ENCODE measurements at regions not wholly inside any gene's neighbourhood (a gene's known extent, or its start where the extent isn't known, plus 50 kb on each side); places are given as distances from the start of the nearest gene placed in this dataset.
"Not testable (repeated sequence)": the region's sequence is repeated elsewhere in the genome, so short reads cannot be mapped to it uniquely, and the experiment has no call there.

GRCh38 chr21:36613554-36613953 lies 85.4 kb upstream of the SIM2 start:
- no peak overlapping the region for H3K4me3 Mint-ChIP-seq (ENCODE audit: low read depth, unreplicated experiment)
- CTCF ChIA-PET, result no interaction called here
- H3K36me3 Mint-ChIP-seq (ENCODE audit: insufficient read depth, unreplicated experiment), result no peaks in the 10 kb centered on the region
- no peaks in the 10 kb centered on the region for H3K4me1 Mint-ChIP-seq (ENCODE audit: low read depth, unreplicated experiment)
- H3K27ac Mint-ChIP-seq (ENCODE audit: unreplicated experiment), result no peak overlapping the region
- intact Hi-C loops (cut with micrococcal nuclease; ENCODE audit: unreplicated experiment), result no loop called here
- no TSS peak for BruUV-seq (replicated peaks)
- peaks cover 7% of the 10 kb centered on the region for H3K9me3 Mint-ChIP-seq (ENCODE audit: low read depth, unreplicated experiment)
- no peak for DNase-seq
- peaks cover 67% of the 10 kb centered on the region for H3K27me3 Mint-ChIP-seq (ENCODE audit: unreplicated experiment)
- TF ChIP-seq CTCF (IDR thresholded peaks at IDR 0.05; ENCODE audit: unreplicated experiment), result no peak

- Mint-ChIP-seq H3K27me3 (ENCODE audit: unreplicated experiment) (peaks cover 71% of the 10 kb centered on the region), H3K36me3 (ENCODE audit: insufficient read depth, unreplicated experiment) (no peaks in the 10 kb centered on the region), H3K9me3 (ENCODE audit: low read depth, unreplicated experiment) (peaks cover 12% of the 10 kb centered on the region), H3K4me1 (ENCODE audit: low read depth, unreplicated experiment) (no peaks in the 10 kb centered on the region), H3K4me3 (ENCODE audit: low read depth, unreplicated experiment) (no peak overlapping the region), H3K27ac (ENCODE audit: unreplicated experiment) (no peak overlapping the region)
- DNase-seq, result no peak
- BruUV-seq (replicated peaks), result no TSS peak
- intact Hi-C loops (cut with micrococcal nuclease; ENCODE audit: unreplicated experiment), result no loop called here
- CTCF ChIA-PET, result no interaction called here
- TF ChIP-seq CTCF (IDR thresholded peaks at IDR 0.05; ENCODE audit: unreplicated experiment), result no peak
Measured at GRCh38 chr21:36615274-36615964, 83.5 kb upstream of the SIM2 start.

- intact Hi-C loops (cut with micrococcal nuclease; ENCODE audit: unreplicated experiment); H3K36me3 Mint-ChIP-seq (ENCODE audit: insufficient read depth, unreplicated experiment); H3K27ac Mint-ChIP-seq (ENCODE audit: unreplicated experiment); BruUV-seq (replicated peaks); H3K4me3 Mint-ChIP-seq (ENCODE audit: low read depth, unreplicated experiment); CTCF ChIA-PET; H3K4me1 Mint-ChIP-seq (ENCODE audit: low read depth, unreplicated experiment); DNase-seq: not testable (repeated sequence)
- peaks cover 58% of the 10 kb centered on the region for H3K27me3 Mint-ChIP-seq (ENCODE audit: unreplicated experiment)
- peaks cover 12% of the 10 kb centered on the region for H3K9me3 Mint-ChIP-seq (ENCODE audit: low read depth, unreplicated experiment)
Measured at GRCh38 chr21:36616773-36617172, 82.1 kb upstream of the SIM2 start.

GRCh38 chr21:36621794-36622193 lies 77.1 kb upstream of the SIM2 start:
- H3K4me1 Mint-ChIP-seq (ENCODE audit: low read depth, unreplicated experiment); intact Hi-C loops (cut with micrococcal nuclease; ENCODE audit: unreplicated experiment); BruUV-seq (replicated peaks); CTCF ChIA-PET; H3K36me3 Mint-ChIP-seq (ENCODE audit: insufficient read depth, unreplicated experiment); DNase-seq; H3K27ac Mint-ChIP-seq (ENCODE audit: unreplicated experiment); H3K4me3 Mint-ChIP-seq (ENCODE audit: low read depth, unreplicated experiment); H3K9me3 Mint-ChIP-seq (ENCODE audit: low read depth, unreplicated experiment): not testable (repeated sequence)
- H3K27me3 Mint-ChIP-seq (ENCODE audit: unreplicated experiment), result peaks cover 28% of the 10 kb centered on the region

- Mint-ChIP-seq H3K36me3 (ENCODE audit: insufficient read depth, unreplicated experiment) (no peaks in the 10 kb centered on the region), H3K4me3 (ENCODE audit: low read depth, unreplicated experiment) (no peak overlapping the region), H3K9me3 (ENCODE audit: low read depth, unreplicated experiment) (peaks cover 5% of the 10 kb centered on the region), H3K27ac (ENCODE audit: unreplicated experiment) (no peak overlapping the region), H3K27me3 (ENCODE audit: unreplicated experiment) (peaks cover 9% of the 10 kb centered on the region), H3K4me1 (ENCODE audit: low read depth, unreplicated experiment) (no peaks in the 10 kb centered on the region)
- no TSS peak for BruUV-seq (replicated peaks)
- CTCF ChIA-PET, result no interaction called here
- intact Hi-C loops (cut with micrococcal nuclease; ENCODE audit: unreplicated experiment), result no loop called here
- no peak for TF ChIP-seq CTCF (IDR thresholded peaks at IDR 0.05; ENCODE audit: unreplicated experiment)
- DNase-seq, result no peak
Measured at GRCh38 chr21:36624105-36624504, 74.8 kb upstream of the SIM2 start.

Data from Calu3 (cell line).